Spleen (tissue), 11 donors: ENCODE measurements at regions not wholly inside any gene's neighbourhood (a gene's known extent, or its start where the extent isn't known, plus 50 kb on each side); places are given as distances from the start of the nearest gene placed in this dataset.

Experiments
- DNase-seq: peaks from one replicate; pipeline ENCODE4 v3.0.0-alpha.2; 2020
- H3K27ac ChIP-seq, 8 donors: fragments of 200-600 bp; sonication (generic) in 7 of 8; 1 replicate in 4 of 8; 2 replicates in 4 of 8; pipeline versions ENCODE4 v1.5.0 to v1.8.0; 2016 to 2021; ENCODE audit warnings: inconsistent platforms in 4 of 8, mild to moderate bottlenecking in 4 of 8, moderate library complexity in 1 of 8
- H3K27me3 ChIP-seq, 7 donors: fragments of 200-600 bp; sonication (generic) in 6 of 7; replicated peaks in 1 of 7; 1 replicate in 4 of 7; 2 replicates in 3 of 7; pipeline versions ENCODE4 v1.5.0 to v1.8.0; 2016 to 2021; ENCODE audit warnings: inconsistent platforms in 3 of 7, mild to moderate bottlenecking in 1 of 7
- H3K36me3 ChIP-seq, 6 donors: fragments of 200-600 bp; sonication (generic) in 5 of 6; 1 replicate in 4 of 6; 2 replicates in 2 of 6; pipeline versions ENCODE4 v1.5.0 to v1.8.0; 2016 to 2021; ENCODE audit warnings: inconsistent platforms in 2 of 6
- H3K4me1 ChIP-seq, 6 donors: fragments of 200-600 bp; sonication (generic) in 5 of 6; 1 replicate in 3 of 6; 2 replicates in 3 of 6; pipeline versions ENCODE4 v1.5.0 to v1.8.0; 2016 to 2021; ENCODE audit warnings: inconsistent platforms in 3 of 6
- H3K4me3 ChIP-seq, 8 donors: fragments of 200-600 bp; sonication (generic) in 7 of 8; 1 replicate in 4 of 8; 2 replicates in 4 of 8; pipeline versions ENCODE4 v1.5.0 to v1.8.0; 2016 to 2021; ENCODE audit warnings: inconsistent platforms in 4 of 8, mild to moderate bottlenecking in 4 of 8, moderate library complexity in 2 of 8
- H3K9me3 ChIP-seq, 8 donors: fragments of 200-600 bp; sonication (generic) in 7 of 8; 1 replicate in 4 of 8; 2 replicates in 4 of 8; pipeline versions ENCODE4 v1.5.0 to v1.8.0; 2016 to 2021; ENCODE audit warnings: inconsistent platforms in 4 of 8
- CTCF ChIP-seq, 11 experiments: fragments of 200-600 bp in 7 of 11; fragments of 450-650 bp in 4 of 11; sonication (generic) in 4 of 11; IDR thresholded peaks in 8 of 11; conservative IDR thresholded peaks in 3 of 11; 1 replicate in 7 of 11; 2 replicates in 4 of 11; pipeline versions ENCODE4 v1.4.0 to v1.8.0; 2016 to 2021; ENCODE audit warnings: antibody characterized with exemption in 11 of 11, inconsistent platforms in 4 of 11, mild to moderate bottlenecking in 1 of 11
- POLR2A ChIP-seq, 3 donors: fragments of 450-650 bp; IDR thresholded peaks; one replicate each; pipeline ENCODE4 v1.5.1; 2017; ENCODE audit warnings: antibody characterized with exemption in 3 of 3, mild to moderate bottlenecking in 1 of 3
- POLR2AphosphoS5 ChIP-seq, 3 donors: sonication (generic); formaldehyde crosslinking; IDR thresholded peaks; one replicate each; pipeline ENCODE4 v1.5.1; 2017; ENCODE audit warnings: antibody characterized with exemption in 3 of 3
- WGBS, 5 donors: extraction: QIAGEN DNeasy Blood & Tissue Kit in 3 of 5; methylation state at CpG; one replicate each; pipeline versions ENCODE4 v1.1.5 to v1.1.7; 2013 to 2018; 5-methylcytosine and 5-hydroxymethylcytosine counted together
- intact Hi-C: fragments of 100-400 bp; cut with DNase I; formaldehyde crosslinking; loops from one replicate; pipeline ENCODE4 v1.15.0; 2023; ENCODE audit warnings: low total_unique reads
- donor health status: healthy with polysubstance abuse.
- donor health status: DM: no; HTN: no; CAD: no; lungs with moderate emphysema.
- donor health status: DM: no; HTN: no; CAD: no.
- donor health status: Bipolar disorder and iron deficiency.
- donor health status: healthy.
- donor health status: DM: no; HTN: no; CAD: no.
- donor health status: DM: yes; HTN: yes; CAD: no.

- H3K27me3 ChIP-seq: no peaks in the 10 kb centered on the region
- WGBS, 5 donors: 91 to 99% (median 95%) methylated on average over 2 of the region's 2 CpGs
- H3K9me3 ChIP-seq: peaks cover 0 to 28% (median 21%) of the 10 kb centered on the region in 8 donors
- no peak for DNase-seq
- TF ChIP-seq POLR2A (IDR thresholded peaks at IDR 0.05): no peak
- no peak for TF ChIP-seq CTCF (IDR thresholded peaks at IDR 0.05 in 8 of 11, conservative IDR thresholded peaks at IDR 0.05 in 3 of 11)
- no peak for TF ChIP-seq POLR2AphosphoS5 (IDR thresholded peaks at IDR 0.05)
- H3K4me1 ChIP-seq: no peaks in the 10 kb centered on the region
- H3K36me3 ChIP-seq: no peaks in the 10 kb centered on the region
- intact Hi-C loops: no loop called here
- no peak overlapping the region for H3K27ac ChIP-seq
- no peak overlapping the region for H3K4me3 ChIP-seq
Measured at GRCh38 chr7:109206196-109206595, 636.5 kb downstream of the DNAJB9 start.

DNA sequence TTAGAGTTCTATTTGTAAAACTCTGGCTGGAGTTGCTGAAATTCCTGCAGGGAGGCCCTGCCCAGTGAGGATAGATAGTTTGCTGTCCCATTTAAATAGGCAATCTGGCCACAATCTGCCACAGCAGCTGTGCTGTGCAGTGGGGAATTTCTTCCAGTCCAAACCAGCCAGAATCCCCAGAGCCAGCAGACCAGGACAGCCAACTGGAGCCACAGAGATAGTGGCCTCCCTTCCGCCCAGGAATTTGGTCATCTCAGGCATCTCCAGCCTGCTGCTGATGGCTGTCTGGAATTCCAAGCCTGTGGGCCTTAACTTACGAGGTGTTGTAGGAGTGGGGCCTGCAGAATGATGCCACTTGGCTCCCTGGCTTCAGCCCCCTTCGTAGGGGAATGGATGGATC, 643.4 kb downstream of the DNAJB9 start:
- DNase-seq: no peak
- Histone ChIP-seq H3K4me1 (no peaks in the 10 kb centered on the region), H3K36me3 (no peaks in the 10 kb centered on the region), H3K9me3 (peaks cover 0 to 24% (median 2%) of the 10 kb centered on the region in 8 donors), H3K27me3 (no peaks in the 10 kb centered on the region), H3K27ac (no peak overlapping the region), H3K4me3 (no peak overlapping the region)
- TF ChIP-seq POLR2AphosphoS5 (IDR thresholded peaks at IDR 0.05) (no peak), POLR2A (IDR thresholded peaks at IDR 0.05) (no peak), CTCF (IDR thresholded peaks at IDR 0.05 in 8 of 11, conservative IDR thresholded peaks at IDR 0.05 in 3 of 11) (no peak)
- WGBS, 5 donors: 56 to 74% (median 63%) methylated on average over 3 of the region's 3 CpGs
- intact Hi-C loops: no loop called here

GRCh38 chr7:109215341-109215740, 645.7 kb downstream of the DNAJB9 start:
- Histone ChIP-seq H3K36me3 (no peaks in the 10 kb centered on the region), H3K27me3 (no peaks in the 10 kb centered on the region), H3K4me1 (no peaks in the 10 kb centered on the region), H3K9me3 (peaks cover 0 to 18% (median 0%) of the 10 kb centered on the region in 8 donors), H3K4me3 (no peak overlapping the region), H3K27ac (no peak overlapping the region)
- no peak for DNase-seq
- intact Hi-C loops: no loop called here
- WGBS, 5 donors: 57 to 75% (median 64%) methylated on average over 3 of the region's 3 CpGs
- TF ChIP-seq POLR2A (IDR thresholded peaks at IDR 0.05): no peak
- no peak for TF ChIP-seq CTCF (IDR thresholded peaks at IDR 0.05 in 8 of 11, conservative IDR thresholded peaks at IDR 0.05 in 3 of 11)
- TF ChIP-seq POLR2AphosphoS5 (IDR thresholded peaks at IDR 0.05): no peak

DNA sequence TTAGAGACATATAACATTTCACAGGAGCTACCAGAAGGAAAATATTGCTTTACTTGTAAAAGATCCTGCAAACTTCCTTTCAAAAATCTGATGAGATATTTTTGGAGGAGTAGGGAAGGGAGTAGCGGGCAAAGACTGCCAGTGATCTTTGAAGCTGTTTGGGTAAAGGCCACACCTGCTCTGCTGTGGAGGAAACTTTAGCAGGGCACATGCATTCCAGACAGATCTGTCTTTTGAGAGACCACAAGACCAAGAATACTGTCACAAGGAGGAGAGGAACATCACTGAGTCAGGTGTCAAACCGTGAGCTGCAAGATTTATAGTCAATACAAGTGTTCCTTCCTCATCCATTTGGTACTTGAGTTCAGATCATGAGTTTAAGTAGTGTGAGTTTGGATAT, 654.4 kb downstream of the DNAJB9 start:
- Histone ChIP-seq H3K36me3 (no peaks in the 10 kb centered on the region), H3K9me3 (peaks cover 0 to 10% (median 0%) of the 10 kb centered on the region in 8 donors), H3K27ac (no peak overlapping the region), H3K27me3 (no peaks in the 10 kb centered on the region), H3K4me1 (no peaks in the 10 kb centered on the region), H3K4me3 (no peak overlapping the region)
- TF ChIP-seq POLR2AphosphoS5 (IDR thresholded peaks at IDR 0.05) (no peak), POLR2A (IDR thresholded peaks at IDR 0.05) (no peak), CTCF (IDR thresholded peaks at IDR 0.05 in 8 of 11, conservative IDR thresholded peaks at IDR 0.05 in 3 of 11) (no peak)
- intact Hi-C loops: no loop called here
- 53 to 60% (median 55%) methylated on average over 2 of the region's 2 CpGs for WGBS, 5 donors
- DNase-seq: no peak
